ELR (cell line): ENCODE measurements at regions not wholly inside any gene's neighbourhood (a gene's known extent, or its start where the extent isn't known, plus 50 kb on each side); places are given as distances from the start of the nearest gene placed in this dataset.
A peak's percentile ranks its signal among the peaks of the same experiment; 100 is the strongest.

Source experiments
- DNase-seq: peaks from one replicate; pipeline ENCODE4 v3.0.0-alpha.2; 2015; ENCODE audit warnings: low read depth

GRCh38 chr6:163985710-163986109, 571.2 kb downstream of the QKI start:
- DNase-seq: peak; percentile 23

- DNase-seq: no peak
These were observed 570.5 kb downstream of the QKI start for GRCh38 chr6:163985040-163985439.

GRCh38 chr6:163984124-163984936, 569.8 kb downstream of the QKI start:
- DNase-seq: no peak

GRCh38 chr6:163983679-163984078, 569.2 kb downstream of the QKI start:
- DNase-seq: no peak

DNA sequence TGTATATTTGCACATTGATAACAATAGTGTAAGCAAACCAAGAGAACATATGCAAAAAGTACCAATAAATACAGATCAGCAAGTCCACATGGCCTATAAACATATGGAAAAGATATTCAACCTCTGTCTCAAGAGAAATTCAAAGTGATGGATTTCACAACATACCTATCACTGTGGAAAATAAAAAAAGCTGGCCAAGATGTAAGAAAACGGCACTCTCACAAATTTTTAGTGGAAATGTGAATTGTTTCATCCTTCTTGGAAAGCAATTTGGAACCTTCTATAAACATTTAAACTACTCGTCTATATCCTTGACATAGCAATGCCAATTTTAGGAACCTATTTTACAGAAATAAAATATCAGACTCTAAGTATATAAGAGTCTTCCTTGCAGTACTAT, 559.8 kb downstream of the QKI start:
- no peak for DNase-seq

- no peak for DNase-seq
These were observed 557.6 kb downstream of the QKI start for GRCh38 chr6:163971841-163972838.

DNA sequence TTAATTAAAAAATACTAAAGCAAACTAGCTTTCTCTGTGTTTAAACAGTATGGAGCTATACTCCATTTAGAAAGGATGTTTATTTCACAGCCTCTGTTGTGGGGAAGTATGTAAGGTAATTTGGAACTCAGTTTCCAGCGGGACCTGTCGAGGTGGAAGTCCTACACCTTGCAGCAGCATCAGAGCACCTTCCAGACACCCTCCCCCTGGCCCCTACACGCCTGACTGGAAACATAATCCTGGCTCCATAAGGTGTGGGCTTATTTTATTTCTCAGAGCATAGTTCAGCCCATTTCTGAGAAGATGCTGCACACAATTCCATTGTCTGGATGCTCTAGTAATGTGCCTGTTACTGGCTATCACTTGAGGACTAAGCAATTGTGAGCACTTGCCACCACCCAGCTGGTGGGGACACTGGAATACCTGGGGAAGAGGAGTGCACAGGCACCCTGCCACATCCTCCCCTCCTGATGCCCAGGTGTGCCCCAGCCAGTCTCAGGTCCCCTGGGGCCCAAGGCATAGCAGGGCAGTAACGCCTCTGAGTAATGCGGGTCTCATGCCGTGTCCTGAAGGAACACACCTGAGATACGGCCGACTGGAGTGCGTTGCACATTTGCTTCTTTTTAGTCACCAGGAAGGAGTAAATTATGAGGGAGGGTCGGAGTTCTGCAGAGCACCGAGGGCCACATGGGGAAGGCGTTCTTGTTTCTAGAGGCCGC, 556.5 kb downstream of the QKI start:
- DNase-seq: no peak

DNA sequence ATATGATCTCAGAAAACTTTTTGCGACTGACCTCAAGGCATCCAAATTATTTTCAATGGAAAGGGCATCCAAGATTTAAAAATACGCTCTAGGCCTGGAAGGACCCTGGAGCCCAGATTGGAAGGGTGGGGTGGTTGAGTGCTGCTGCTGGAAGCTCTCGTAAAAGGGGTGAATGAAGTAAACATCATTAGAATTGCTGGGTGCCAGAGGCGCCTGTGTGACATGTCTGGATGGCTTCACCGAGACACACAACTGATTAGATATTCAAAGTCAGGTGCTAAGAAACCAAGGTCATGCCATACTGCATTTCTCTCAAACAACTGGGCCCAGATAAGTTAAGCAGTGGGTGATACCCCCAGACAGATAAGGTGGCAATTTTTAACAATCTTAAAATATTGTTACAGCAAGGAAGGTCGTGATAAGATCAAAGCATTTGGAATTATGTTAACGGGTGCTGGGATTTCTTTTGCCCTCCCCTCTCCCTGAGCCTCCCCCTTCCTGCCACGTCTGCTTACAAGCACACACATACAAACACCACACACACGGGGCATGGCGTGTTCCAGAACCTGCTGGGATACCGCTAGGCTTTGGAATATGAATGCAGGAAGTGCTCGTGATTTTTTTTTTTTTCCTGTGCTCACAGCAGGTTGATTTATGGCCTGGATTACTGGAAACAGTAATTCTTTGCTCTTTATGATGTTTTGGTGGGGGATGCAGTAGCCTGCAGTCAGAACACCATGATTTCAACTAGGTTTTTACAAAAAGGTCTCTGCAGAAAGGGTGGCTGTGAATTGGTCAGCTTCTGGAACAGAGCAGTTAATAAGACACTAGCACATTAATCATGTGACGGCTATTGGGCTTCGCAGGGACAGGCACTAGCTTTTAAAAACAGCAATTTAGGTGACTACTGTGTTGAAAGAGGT, 551.2 kb downstream of the QKI start:
- no peak for DNase-seq

GRCh38 chr6:163964789-163965188, 550.3 kb downstream of the QKI start:
- no peak for DNase-seq

GRCh38 chr6:163963205-163964120, 548.9 kb downstream of the QKI start:
- DNase-seq: no peak

DNA sequence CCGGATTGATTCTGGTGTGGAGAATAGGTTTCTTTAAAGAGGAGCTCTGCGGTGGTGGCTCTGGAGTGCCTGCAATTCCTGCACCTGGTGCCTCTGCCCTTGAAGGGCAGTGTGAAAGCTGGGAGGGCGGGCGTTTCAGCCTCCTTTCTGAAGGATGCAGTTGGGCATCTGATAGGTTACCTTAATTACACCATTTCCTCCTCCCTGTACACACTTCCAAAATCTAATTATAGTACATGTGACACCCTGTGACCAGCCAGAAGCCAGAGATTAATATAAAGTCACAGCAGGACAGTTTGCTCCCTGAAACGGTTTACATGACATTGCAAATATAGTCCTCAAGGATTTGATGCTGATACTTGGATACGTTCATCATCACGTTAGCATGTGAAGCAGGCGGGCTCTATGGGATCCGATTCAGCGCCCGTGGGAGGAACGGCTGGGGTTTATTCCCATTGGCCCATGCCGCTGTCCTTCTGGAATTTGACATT, 548.2 kb downstream of the QKI start:
- DNase-seq: no peak

DNA sequence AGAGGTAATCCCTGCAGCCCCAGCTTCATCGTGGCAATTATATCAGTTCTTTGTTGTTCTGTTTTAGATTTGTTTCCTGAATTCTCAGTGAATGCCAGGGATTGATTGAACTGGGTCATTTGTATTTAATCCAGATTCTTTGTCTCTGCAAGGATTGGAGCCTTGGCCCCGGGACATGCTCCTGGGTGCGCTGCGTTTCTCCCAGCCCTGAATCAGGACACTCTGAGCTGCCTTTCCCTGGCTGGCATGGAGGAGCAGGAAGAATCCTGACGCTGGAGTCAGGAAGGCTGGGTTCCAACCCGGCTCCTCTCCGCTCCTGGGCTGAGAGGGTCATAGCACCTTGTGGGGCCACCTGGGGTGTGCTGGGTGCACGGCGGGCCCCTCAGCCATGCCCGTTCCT, 545.6 kb downstream of the QKI start:
- no peak for DNase-seq

- peak; percentile 81 for DNase-seq
These were observed 544.1 kb downstream of the QKI start for GRCh38 chr6:163958646-163959045.

GRCh38 chr6:163956571-163957407, 542.3 kb downstream of the QKI start:
- peak; percentile 86 for DNase-seq

GRCh38 chr6:163955756-163956155, 541.2 kb downstream of the QKI start:
- no peak for DNase-seq

DNA sequence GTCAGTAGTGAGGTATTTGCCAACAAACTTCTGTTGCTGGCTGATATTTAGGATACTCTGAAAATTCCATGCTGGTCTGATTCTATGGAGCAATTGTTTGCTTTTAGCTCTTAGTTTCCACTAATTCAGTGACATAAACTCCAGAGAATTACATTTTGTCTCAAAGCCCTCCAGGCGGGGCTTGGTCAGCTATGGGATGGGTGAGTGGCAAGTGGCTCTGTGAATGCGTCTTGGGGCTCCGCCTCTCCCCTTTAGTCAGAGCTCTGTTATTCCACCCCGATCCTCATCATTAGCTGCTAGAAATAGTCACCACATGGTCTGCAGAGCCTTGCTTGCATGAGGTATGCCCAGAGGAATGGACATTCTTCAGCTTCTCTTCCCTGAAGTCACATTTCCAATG, 540.6 kb downstream of the QKI start:
- DNase-seq: peak; percentile 89

DNA sequence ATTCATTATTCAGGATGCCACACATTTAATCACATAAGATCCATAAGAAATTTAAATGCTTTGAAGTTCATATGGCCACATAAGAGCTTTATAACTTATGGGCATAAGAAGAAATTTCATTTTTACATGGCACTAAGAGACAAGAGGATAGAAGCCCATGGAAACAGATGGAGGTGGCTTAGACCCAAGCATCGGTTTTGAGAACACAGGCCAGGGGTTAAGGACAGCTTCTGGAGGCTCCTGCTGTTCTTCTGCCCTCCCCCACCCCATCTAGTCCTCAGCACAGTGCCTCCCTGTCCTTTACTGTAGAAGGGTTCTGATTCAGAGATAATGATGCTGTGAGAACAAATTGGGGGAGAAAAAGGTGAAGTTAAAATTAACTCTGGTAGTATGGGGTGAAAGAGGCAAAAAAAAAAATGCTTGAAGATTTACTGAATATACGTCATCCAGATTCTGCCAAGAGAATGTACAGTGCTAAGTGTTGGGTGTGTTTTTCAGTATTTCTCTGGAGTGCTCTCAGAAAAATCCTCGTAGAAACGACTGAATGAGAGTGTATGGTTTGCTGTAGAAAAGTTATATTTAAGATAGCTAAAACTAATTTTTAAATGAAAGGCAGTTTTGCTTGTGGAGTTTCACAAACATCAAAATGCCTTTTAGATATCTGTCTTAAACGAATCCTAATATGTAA, 539.7 kb downstream of the QKI start:
- no peak for DNase-seq

DNA sequence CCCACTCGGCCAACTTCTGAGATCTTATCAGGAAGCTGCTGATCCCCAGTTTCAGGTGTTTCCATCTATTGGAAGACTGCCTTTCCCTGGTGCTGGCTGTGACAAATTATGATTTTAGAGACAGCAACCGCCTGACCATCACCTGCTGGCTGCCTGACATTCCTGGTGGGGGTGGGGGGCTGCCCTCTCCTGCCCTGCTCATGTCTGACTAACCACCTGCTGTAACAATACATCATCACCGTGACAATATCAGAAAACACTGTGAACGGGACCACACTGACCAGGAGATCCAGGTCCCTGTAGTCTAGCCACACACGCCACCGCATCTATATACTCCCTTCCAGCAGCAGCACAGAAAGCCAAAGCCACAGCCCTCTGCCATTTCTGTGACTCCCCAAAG, 537.5 kb downstream of the QKI start:
- no peak for DNase-seq
